Sciatic nerve (tissue), 2 donors: ENCODE measurements at regions not wholly inside any gene's neighbourhood (a gene's known extent, or its start where the extent isn't known, plus 50 kb on each side); places are given as distances from the start of the nearest gene placed in this dataset.

ENCODE experiments used
- ATAC-seq: fragments of 200-7000 bp; cut with Tn5 transposase; one replicate; pipeline ENCODE4 v1.9.1; 2020; ENCODE audit warnings: mild to moderate bottlenecking, moderate library complexity
- DNase-seq: peaks from one replicate; pipeline ENCODE4 v3.0.0-alpha.2; 2020; ENCODE audit warnings: low spot score
- intact Hi-C: fragments of 100-400 bp; cut with DNase I; formaldehyde crosslinking; loops from one replicate; pipeline ENCODE4 v1.14.2; 2022
- donor health status: DM: no; HTN: no; CAD: no.
- donor health status: DM: no; HTN: no; CAD: no.

DNA sequence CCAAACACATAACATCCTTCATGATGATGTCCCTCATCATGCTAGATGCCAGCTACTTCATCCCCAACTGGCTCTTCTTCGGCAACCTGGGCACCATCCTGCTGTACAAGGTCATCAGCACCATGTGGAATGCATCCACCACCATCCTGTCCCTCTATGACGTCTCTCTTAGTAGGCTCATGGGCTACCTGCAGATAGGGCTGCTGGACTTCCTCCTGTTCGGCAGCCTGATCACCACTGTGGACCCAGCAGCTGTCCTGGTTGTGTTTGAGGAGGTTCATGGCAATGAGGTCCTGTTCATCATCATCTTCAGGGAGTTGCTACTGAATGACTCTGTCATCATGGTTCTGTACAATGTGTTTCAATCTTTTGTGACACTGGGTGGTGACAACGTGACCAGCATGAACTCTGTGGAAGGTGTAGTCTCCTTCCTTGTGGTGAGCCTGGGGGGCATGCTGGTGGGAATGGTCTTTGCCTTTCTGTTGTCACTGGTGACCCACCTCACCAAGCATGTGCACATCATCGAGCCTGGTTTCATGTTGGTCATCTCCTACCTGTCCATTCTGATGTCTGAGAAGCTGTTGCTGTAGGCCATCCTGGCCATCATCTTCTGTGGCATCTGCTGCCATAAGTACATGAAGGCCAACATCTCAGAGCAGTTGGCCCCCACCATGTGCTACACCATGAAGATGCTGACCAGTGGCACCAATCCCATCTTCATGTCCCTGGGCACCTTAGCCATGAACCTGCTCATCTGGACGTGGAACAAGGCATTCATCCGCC is 120.7 kb upstream of the SERPIND1 start:
- ATAC-seq (no peak), DNase-seq (peak; percentile 37)
- intact Hi-C loops, result no loop called here

- intact Hi-C loops, result no loop called here
- DNase-seq (no peak), ATAC-seq (no peak)
Measured at GRCh38 chr22:20653795-20654342, 120.0 kb upstream of the SERPIND1 start.

DNA sequence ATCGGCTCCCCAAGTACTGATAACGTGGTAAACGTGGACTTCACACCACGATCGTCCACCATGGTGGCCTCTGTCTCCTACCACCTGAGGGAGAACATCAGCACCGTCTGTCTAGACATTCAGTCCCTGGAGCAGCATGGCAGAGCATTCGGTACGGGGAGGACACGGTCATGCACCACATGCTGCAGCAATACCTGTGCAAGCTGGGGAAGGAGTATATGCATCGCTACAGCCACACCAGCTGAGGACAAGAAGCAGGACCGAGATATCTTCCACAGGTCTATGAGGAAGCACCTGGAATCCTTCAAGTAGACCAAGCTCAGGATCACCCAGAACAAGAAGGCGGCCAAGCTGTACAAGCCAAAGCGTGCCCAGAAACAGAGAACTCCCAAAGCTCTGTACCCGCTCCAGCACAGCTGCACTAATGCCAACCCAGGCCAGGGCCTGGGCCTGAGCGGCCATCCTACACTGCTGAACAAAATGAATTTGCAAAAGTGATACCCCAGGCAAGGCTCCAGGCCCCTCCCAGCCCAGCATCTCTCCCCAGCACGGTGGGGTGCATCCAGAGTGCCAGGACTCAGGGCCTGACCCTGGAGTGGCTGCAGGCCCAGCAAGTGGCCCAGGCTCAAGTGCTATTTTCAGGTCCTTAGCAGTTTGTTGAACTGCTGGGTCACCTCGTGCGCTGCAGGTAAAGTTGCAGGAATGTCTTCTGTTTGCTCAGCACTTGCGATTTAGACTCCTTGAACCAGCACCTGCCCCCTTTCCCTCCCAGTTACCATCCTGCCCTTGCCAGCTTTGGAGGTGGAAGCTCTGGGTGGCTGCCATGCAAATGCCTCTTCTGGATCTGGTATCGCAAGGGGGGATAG is 119.3 kb upstream of the SERPIND1 start:
- DNase-seq (peak; percentile 46), ATAC-seq (no peak)
- intact Hi-C loops, result no loop called here

DNA sequence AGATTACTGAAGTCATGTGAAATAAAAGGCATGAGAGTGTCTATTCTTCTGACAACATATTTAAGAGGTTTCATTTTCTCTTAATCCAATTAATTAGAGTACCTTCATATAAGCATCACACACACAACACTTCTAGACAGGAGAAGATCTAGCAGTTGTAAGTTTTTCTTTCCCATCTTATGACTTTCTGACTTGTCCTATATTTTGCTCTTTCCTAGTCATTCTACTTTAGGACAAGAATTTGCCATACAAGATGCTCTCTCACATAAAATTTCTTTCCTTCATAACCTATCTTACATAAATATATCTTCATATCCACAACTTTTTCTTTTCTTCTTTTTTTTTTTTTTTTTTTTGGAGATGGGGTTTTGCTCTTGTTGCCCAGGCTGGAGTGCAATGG is 118.3 kb upstream of the SERPIND1 start:
- no peak for ATAC-seq
- DNase-seq, result no peak
- intact Hi-C loops, result no loop called here

DNA sequence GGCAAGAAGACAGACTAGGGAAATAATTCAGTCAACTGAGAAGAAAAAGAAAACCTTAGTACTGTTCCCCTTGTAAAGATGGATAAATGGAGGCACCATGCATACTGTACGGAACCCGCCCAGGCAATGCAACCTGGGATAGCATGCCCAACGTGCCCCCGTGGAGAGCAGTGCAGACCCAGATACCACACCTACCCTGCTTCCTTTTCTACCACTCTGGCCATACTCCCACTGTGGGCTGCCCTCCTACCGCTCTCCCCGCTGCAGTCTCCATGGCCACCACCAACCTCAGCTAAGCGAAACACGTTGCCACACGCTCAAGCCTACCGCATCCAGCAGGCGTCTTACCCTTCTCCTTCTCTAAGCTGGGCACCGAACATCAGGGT is 117.4 kb upstream of the SERPIND1 start:
- ATAC-seq (no peak), DNase-seq (peak; percentile 41)
- intact Hi-C loops, result no loop called here

DNA sequence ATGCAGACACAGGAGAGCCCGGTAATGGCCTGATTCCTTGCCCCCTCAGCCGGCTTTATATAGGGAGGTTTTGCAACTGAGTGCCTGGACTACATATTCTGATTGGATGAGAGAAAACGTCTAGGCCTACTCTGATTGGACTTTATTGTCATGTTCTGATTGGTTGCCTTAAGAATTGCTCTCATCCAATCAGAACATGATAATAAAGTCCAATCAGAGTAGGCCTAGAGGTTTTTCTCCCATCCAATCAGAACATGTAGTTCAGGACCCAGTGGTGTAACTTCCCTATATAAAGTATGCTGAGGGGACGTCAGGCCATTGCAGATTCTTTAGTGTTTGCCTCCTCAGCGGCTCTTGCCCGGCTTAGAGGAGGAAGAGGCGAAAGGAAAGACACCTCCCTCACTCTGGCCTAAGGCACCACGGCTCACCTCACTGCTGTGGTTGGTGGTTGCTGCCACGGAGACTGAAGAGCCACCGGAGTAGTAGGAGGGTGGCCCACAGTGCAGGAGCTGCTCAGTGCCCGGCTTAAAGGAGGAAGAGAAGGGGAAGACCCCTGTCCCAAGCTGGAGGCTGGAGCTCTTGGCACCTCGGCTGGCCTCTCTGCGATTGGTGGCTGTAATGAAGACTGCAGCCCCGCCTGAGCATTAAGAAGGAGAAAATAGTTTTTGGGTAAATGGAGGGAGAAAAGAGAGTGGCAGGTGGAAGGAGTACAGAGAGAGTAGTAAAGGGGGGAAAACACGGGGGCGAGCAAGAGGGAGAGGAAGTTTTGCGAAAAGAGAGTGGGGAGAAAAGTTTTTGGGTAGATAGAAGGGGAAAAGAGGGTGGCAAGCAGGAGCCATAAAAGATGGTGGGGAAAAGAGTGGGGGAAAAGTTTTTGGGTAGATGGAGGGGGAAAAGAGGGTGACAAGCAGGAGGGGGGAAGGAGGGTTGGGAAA is 116.7 kb upstream of the SERPIND1 start:
- intact Hi-C loops, result no loop called here
- DNase-seq (peak; percentile 6), ATAC-seq (no peak)
